Naive thymus-derived CD8-positive, alpha-beta T cell (primary cell): ENCODE measurements at regions not wholly inside any gene's neighbourhood (a gene's known extent, or its start where the extent isn't known, plus 50 kb on each side); places are given as distances from the start of the nearest gene placed in this dataset.

ENCODE experiments used
- ATAC-seq, 2 donors: fragments of 150-1000 bp; cut with Tn5 transposase in 1 of 2; sonication (Bioruptor Pico), chemical (Tn5 transposase) in 1 of 2; 1 replicate in 1 of 2; 2 replicates in 1 of 2; pipeline ENCODE4 v1.10.0; 2021; ENCODE audit warnings: mild to moderate bottlenecking in 2 of 2, moderate library complexity in 2 of 2
- POLR2A ChIA-PET: fragments of 350-600 bp; sonication (Branson Sonifier 250); formaldehyde crosslinking; loops from one replicate; lab custom pipeline; 2021; ENCODE audit warnings: antibody characterized with exemption; lab: Charles Lee
- DNase-seq, 10 donors: peaks; one replicate each; pipeline versions ENCODE4 v3.0.0 to v3.0.0-alpha.2; 2020 to 2022
- H3K27ac Mint-ChIP-seq, 10 donors: one replicate each; pipeline ENCODE4 v1.8.0; 2020 to 2022; ENCODE audit warnings: mild to moderate bottlenecking in 10 of 10, mixed read lengths in 10 of 10, moderate library complexity in 4 of 10, inconsistent platforms in 1 of 10
- H3K27me3 Mint-ChIP-seq, 5 donors: one replicate each; pipeline ENCODE4 v1.8.0; 2021 to 2022; ENCODE audit warnings: mixed read lengths in 5 of 5
- H3K36me3 Mint-ChIP-seq, 3 donors: one replicate each; pipeline ENCODE4 v1.8.0; 2020 to 2022; ENCODE audit warnings: mixed read lengths in 3 of 3, mild to moderate bottlenecking in 2 of 3, inconsistent platforms in 1 of 3
- H3K4me1 Mint-ChIP-seq, 4 donors: one replicate each; pipeline ENCODE4 v1.8.0; 2021 to 2022; ENCODE audit warnings: mixed read lengths in 4 of 4
- H3K4me3 Mint-ChIP-seq, 10 donors: one replicate each; pipeline ENCODE4 v1.8.0; 2020 to 2022; ENCODE audit warnings: mild to moderate bottlenecking in 10 of 10, mixed read lengths in 10 of 10, moderate library complexity in 6 of 10, inconsistent platforms in 1 of 10
- H3K9me3 Mint-ChIP-seq, 9 donors: one replicate each; pipeline ENCODE4 v1.8.0; 2020 to 2022; ENCODE audit warnings: mixed read lengths in 9 of 9, mild to moderate bottlenecking in 3 of 9, inconsistent platforms in 1 of 9, moderate library complexity in 1 of 9

DNA sequence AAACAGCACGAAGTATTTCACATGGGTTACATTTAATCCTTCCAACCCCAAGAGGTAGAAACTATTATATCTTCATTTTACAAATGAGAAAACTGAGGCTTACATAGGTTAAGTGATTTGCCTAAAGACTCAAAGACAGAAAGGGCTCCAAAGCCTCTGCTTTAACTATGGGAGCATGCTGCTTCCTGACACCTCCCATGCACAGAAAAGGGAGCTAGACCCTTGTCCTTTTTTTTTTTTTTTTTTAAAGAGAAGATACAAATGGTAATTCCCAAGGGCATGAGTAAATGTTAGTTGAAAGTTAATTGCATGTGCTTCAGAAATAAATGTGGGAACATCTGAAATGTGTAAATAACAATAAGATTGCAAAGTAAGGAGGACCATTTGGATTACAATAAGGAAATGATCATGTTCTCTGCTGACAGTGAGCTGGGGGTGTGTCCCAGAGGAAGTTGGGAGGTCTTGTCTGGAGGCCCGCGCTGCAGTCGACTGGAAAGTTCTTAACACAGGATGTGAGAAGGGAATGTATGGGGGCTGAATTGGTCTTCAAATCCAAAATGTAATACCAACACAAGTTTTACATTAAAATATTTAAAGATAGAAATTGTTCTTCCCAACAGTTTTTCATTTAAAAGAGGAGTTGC is 500.3 kb downstream of the KLF12 start:
- peaks cover 0 to 3% (median 0%) of the 10 kb centered on the region in 9 donors for H3K9me3 Mint-ChIP-seq
- peaks cover 11 to 32% (median 22%) of the 10 kb centered on the region in 4 donors for H3K4me1 Mint-ChIP-seq
- no peaks in the 10 kb centered on the region for H3K36me3 Mint-ChIP-seq
- ATAC-seq (no peak), DNase-seq (no peak)
- H3K27ac Mint-ChIP-seq: no peak overlapping the region
- POLR2A ChIA-PET: no interaction called here
- H3K4me3 Mint-ChIP-seq: no peak overlapping the region
- no peaks in the 10 kb centered on the region for H3K27me3 Mint-ChIP-seq

DNA sequence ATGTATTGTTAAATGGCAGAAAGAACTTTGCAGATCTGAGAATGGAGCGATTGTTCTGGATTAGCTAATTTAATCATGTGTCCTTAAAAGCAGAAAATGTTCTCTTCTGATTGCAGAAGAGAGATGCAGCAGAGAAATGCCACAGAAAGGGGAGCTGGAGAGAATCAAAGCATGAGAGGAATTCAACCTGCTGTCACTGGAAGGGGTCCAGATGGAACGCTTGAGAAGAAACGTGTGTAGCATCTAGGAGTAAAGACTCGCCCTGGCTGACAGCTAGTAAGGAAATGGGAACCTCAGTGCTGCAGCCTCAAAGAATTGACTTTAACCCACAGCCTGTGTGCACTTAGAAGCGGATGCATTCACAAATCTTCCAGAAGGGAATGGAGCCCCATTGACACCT is 502.8 kb downstream of the KLF12 start:
- Mint-ChIP-seq H3K27ac (peak overlapping the region in 3 of 10 donors; percentile 25 to 41 (median 29)), H3K27me3 (no peaks in the 10 kb centered on the region), H3K9me3 (peaks cover 0 to 3% (median 0%) of the 10 kb centered on the region in 9 donors), H3K4me1 (peaks cover 8 to 39% (median 25%) of the 10 kb centered on the region in 4 donors), H3K36me3 (no peaks in the 10 kb centered on the region), H3K4me3 (peak overlapping the region in 2 of 10 donors; percentile 1 to 16)
- POLR2A ChIA-PET: interaction anchor here (0.7 kb wide), 1 partner anchor 573 kb away, joined by 3 read pairs; no protein-coding TSS in a partner anchor
- DNase-seq (no peak), ATAC-seq (no peak)

GRCh38 chr13:73625562-73626339 is 508.5 kb downstream of the KLF12 start:
- H3K4me3 Mint-ChIP-seq: peak overlapping the region; percentile 25 to 71 (median 62)
- POLR2A ChIA-PET: interaction anchor here (0.7 to 2.0 kb wide), 8 partner anchors 11 to 535 kb away, joined by 3 to 11 read pairs (median 6); no protein-coding TSS in a partner anchor
- H3K4me1 Mint-ChIP-seq: peaks cover 3 to 51% (median 36%) of the 10 kb centered on the region in 4 donors
- DNase-seq: peak in 7 of 10 donors; percentile 12 to 73 (median 51)
- peaks cover 0 to 3% (median 0%) of the 10 kb centered on the region in 9 donors for H3K9me3 Mint-ChIP-seq
- ATAC-seq: peak; percentile 98 to 99
- H3K36me3 Mint-ChIP-seq: no peaks in the 10 kb centered on the region
- peak overlapping the region; percentile 22 to 92 (median 84) for H3K27ac Mint-ChIP-seq
- H3K27me3 Mint-ChIP-seq: no peaks in the 10 kb centered on the region

- Mint-ChIP-seq H3K27me3 (no peaks in the 10 kb centered on the region), H3K4me1 (peaks cover 3 to 51% (median 36%) of the 10 kb centered on the region in 4 donors), H3K4me3 (no peak overlapping the region), H3K36me3 (no peaks in the 10 kb centered on the region), H3K9me3 (peaks cover 0 to 2% (median 0%) of the 10 kb centered on the region in 9 donors), H3K27ac (peak overlapping the region in 1 of 10 donors; percentile 11)
- POLR2A ChIA-PET: no interaction called here
- DNase-seq (no peak), ATAC-seq (no peak)
These were observed 510.9 kb downstream of the KLF12 start for GRCh38 chr13:73623281-73623680.

DNA sequence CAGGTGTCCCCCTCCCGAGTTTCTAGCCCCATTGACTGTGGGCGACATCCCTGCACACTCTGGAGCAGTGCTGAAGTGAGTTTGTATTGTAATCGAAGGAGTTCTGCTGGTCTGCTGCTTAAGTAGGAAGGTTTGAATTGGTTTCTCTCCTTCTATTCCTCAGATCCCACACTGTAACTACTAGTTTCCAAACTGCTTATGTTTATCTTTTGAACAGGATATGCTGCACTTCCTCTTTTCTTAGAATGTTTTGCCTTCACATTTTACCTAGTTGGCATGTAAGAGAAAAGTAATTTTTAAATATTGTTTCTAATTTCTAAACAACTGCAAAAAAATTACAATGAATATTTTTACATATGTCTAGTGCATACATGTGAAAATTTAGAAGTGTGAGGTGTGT is 511.8 kb downstream of the KLF12 start:
- Mint-ChIP-seq H3K27me3 (peaks cover 0 to 1% (median 0%) of the 10 kb centered on the region in 5 donors), H3K4me1 (peaks cover 3 to 51% (median 36%) of the 10 kb centered on the region in 4 donors), H3K4me3 (peak overlapping the region in 4 of 10 donors; percentile 4 to 51 (median 12)), H3K36me3 (no peaks in the 10 kb centered on the region), H3K9me3 (peaks cover 0 to under 1% (median 0%) of the 10 kb centered on the region in 9 donors), H3K27ac (peak overlapping the region in 7 of 10 donors; percentile 31 to 74 (median 60))
- ATAC-seq (no peak), DNase-seq (no peak)
- POLR2A ChIA-PET: no interaction called here

GRCh38 chr13:73618275-73618865 is 515.8 kb downstream of the KLF12 start:
- Mint-ChIP-seq H3K36me3 (peaks cover 0 to 4% (median 0%) of the 10 kb centered on the region in 3 donors), H3K4me3 (no peak overlapping the region), H3K27me3 (peaks cover 0 to 3% (median 1%) of the 10 kb centered on the region in 5 donors), H3K9me3 (peaks cover 0 to 6% (median 0%) of the 10 kb centered on the region in 9 donors), H3K27ac (no peak overlapping the region), H3K4me1 (peaks cover 3 to 18% (median 13%) of the 10 kb centered on the region in 4 donors)
- POLR2A ChIA-PET: no interaction called here
- DNase-seq (no peak), ATAC-seq (no peak)

- H3K4me3 Mint-ChIP-seq: no peak overlapping the region
- H3K27ac Mint-ChIP-seq: no peak overlapping the region
- POLR2A ChIA-PET: no interaction called here
- ATAC-seq (no peak), DNase-seq (no peak)
- peaks cover 0 to 9% (median 0%) of the 10 kb centered on the region in 9 donors for H3K9me3 Mint-ChIP-seq
- peaks cover 0 to 7% (median 3%) of the 10 kb centered on the region in 4 donors for H3K4me1 Mint-ChIP-seq
- peaks cover 0 to 3% (median 1%) of the 10 kb centered on the region in 5 donors for H3K27me3 Mint-ChIP-seq
- H3K36me3 Mint-ChIP-seq: peaks cover 0 to 4% (median 0%) of the 10 kb centered on the region in 3 donors
These were observed 517.3 kb downstream of the KLF12 start for GRCh38 chr13:73616861-73617260.

GRCh38 chr13:73610799-73611592 is 523.2 kb downstream of the KLF12 start:
- no peak overlapping the region for H3K4me3 Mint-ChIP-seq
- H3K27ac Mint-ChIP-seq: peak overlapping the region in 1 of 10 donors; percentile 11
- peaks cover 0 to 7% (median 0%) of the 10 kb centered on the region in 9 donors for H3K9me3 Mint-ChIP-seq
- peaks cover 0 to 2% (median 0%) of the 10 kb centered on the region in 5 donors for H3K27me3 Mint-ChIP-seq
- ATAC-seq (no peak), DNase-seq (no peak)
- POLR2A ChIA-PET: no interaction called here
- peaks cover 0 to 5% (median 0%) of the 10 kb centered on the region in 4 donors for H3K4me1 Mint-ChIP-seq
- H3K36me3 Mint-ChIP-seq: peaks cover 0 to 4% (median 0%) of the 10 kb centered on the region in 3 donors

DNA sequence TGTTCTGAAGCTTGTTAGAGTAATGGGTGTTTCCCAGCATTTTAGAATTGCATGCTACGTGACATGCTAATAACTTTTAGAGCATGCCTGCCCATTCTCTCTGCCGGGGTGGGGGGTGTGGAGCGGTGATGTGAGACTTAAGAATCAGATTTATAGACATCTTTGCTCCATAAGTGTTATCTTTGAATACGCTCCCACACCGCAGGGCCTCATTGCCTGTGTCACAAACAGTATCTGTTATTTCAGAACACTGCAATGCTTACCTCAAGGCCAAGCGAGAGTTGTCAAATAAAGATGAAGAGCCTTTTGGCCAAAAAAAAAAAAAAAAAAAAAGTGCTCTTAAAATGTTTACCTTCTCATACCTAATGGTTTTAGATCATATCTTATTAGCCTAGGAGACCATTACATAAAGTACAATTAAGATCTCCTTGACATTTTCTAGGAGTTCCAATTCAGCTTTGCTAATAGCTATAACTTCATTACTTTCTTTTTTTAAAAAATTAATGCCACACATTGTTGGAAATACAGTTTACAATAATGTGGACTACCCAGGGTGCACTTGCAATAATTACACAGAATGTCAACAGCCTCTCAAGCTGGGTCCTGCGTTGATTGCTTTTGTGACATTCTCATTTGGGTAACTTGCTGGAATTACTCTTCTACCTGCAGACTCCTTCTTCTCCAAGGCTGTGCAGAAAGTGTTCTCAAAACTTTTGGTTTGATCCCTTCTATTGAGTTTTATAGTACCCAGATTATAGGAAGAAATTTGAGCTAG is 525.3 kb downstream of the KLF12 start:
- Mint-ChIP-seq H3K27me3 (no peaks in the 10 kb centered on the region), H3K27ac (no peak overlapping the region), H3K4me1 (peaks cover 0 to 5% (median 0%) of the 10 kb centered on the region in 4 donors), H3K9me3 (peaks cover 0 to 16% (median 6%) of the 10 kb centered on the region in 9 donors), H3K4me3 (no peak overlapping the region), H3K36me3 (peaks cover 0 to 4% (median 0%) of the 10 kb centered on the region in 3 donors)
- POLR2A ChIA-PET: no interaction called here
- no peak for ATAC-seq
- no peak for DNase-seq

GRCh38 chr13:73608157-73608516 is 526.1 kb downstream of the KLF12 start:
- Mint-ChIP-seq H3K36me3 (peaks cover 0 to 4% (median 0%) of the 10 kb centered on the region in 3 donors), H3K27ac (no peak overlapping the region), H3K27me3 (no peaks in the 10 kb centered on the region), H3K4me3 (no peak overlapping the region), H3K4me1 (peaks cover 0 to 5% (median 0%) of the 10 kb centered on the region in 4 donors), H3K9me3 (peaks cover 0 to 18% (median 5%) of the 10 kb centered on the region in 9 donors)
- DNase-seq: no peak
- POLR2A ChIA-PET: no interaction called here
- ATAC-seq: no peak

DNA sequence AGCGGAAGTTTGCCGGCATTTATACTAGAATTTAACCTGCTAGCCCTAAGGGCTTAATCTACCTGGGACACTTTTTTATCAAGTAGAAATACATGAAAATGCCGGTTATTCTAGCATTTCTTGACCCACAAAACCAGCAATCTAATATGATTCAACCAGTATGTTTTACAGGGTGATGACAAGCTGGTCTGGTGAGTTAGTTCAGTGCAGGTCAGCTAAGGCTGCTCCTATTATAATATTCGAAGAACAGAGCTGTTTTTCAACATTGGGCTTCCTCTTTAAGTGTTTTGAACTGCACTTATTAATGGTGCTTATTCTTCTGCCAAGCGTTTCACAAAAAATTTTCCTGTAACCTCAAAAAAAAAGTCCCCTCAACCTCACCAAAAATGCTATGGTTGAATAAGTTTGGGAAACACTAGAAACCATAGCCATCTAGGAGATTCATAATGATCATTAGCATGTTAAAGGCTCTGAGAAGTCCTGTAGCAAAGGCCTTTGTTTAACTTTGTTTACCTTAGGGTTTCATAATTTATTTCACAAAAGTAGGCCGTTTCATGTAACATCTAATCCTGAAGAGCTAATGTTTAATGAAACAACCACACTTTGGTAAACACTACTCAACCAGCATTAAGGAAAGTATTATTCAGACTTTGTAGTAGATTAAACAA is 526.6 kb downstream of the KLF12 start:
- Mint-ChIP-seq H3K36me3 (peaks cover 0 to 4% (median 0%) of the 10 kb centered on the region in 3 donors), H3K27me3 (no peaks in the 10 kb centered on the region), H3K27ac (no peak overlapping the region), H3K9me3 (peaks cover 0 to 13% (median 2%) of the 10 kb centered on the region in 9 donors), H3K4me3 (no peak overlapping the region), H3K4me1 (peaks cover 0 to 5% (median 0%) of the 10 kb centered on the region in 4 donors)
- ATAC-seq: no peak
- POLR2A ChIA-PET: no interaction called here
- no peak for DNase-seq
